ENCODE measurements at regions not wholly inside any gene's neighbourhood (a gene's known extent, or its start where the extent isn't known, plus 50 kb on each side); places are given as distances from the start of the nearest gene placed in this dataset.

DNA sequence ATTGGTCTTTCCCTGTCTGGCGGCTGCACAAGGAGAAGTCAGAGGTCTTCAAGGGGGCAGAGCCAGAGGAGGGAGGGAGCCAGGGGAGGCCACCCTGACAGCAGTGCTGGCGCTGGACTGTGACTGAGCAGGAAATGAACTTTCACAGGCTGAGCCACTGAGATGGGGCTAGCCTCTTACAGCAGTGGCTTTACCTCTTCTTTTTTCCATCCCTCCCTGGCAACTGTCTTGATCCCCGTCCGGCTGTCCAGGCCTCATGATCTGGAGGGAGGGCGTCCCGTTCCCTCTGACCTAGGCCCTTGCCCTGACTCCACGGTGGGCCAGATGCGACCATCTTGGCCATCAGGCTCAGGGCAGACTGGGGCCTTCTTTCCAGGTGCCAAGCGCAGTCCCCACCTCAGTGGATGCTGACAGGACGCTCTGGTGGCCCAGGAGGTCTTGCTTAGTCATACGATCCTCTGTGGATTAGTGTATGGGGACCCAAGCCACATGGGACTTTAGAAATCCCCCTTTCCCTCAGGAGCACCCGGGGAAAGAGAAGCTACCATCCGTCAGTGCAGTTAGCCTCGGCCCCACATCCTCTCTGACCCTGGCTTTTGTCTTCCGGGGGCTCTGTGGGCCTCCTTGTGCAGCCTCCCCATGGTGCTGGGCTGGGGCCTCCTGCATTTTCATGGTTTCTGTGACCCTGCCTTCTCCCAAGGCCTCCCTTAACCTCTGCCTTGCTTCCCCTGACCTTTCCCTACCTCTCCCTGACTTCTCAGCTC lies 57.4 kb upstream of the CCDC167 start:
- no peak for DNase-seq (ENCODE audit: low read depth in 1 of 2, low spot score in 1 of 2)

- no peak for DNase-seq (ENCODE audit: low read depth in 1 of 2, low spot score in 1 of 2)
These were observed 55.5 kb upstream of the CCDC167 start for GRCh38 chr6:37555040-37555781.

GRCh38 chr6:37554480-37554819 lies 54.8 kb upstream of the CCDC167 start:
- no peak for DNase-seq (ENCODE audit: low read depth in 1 of 2, low spot score in 1 of 2)

DNA sequence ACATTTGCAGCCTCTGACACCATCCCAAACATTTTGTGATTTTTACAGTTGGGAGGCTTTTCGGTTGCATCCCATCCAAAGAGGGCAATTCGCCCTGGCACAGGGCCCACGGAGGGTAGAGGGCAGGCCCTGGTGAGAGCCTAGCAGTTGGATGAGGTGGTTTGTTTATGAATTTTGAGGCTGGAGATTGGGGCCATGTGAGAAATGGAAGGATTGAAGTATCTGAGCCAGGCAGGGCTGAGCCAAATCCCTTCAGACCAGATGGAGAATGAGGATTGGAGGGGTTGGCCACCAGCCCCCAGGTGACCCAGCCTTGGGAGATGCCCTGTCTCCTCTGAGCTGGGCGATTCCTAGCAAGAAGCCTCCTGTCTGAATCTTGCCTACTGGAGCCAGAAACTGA lies 52.6 kb upstream of the CCDC167 start:
- no peak for DNase-seq (ENCODE audit: low read depth in 1 of 2, low spot score in 1 of 2)

- DNase-seq (ENCODE audit: low read depth in 1 of 2, low spot score in 1 of 2) = no peak
These were observed 52.2 kb upstream of the CCDC167 start for GRCh38 chr6:37551867-37552266.

DNA sequence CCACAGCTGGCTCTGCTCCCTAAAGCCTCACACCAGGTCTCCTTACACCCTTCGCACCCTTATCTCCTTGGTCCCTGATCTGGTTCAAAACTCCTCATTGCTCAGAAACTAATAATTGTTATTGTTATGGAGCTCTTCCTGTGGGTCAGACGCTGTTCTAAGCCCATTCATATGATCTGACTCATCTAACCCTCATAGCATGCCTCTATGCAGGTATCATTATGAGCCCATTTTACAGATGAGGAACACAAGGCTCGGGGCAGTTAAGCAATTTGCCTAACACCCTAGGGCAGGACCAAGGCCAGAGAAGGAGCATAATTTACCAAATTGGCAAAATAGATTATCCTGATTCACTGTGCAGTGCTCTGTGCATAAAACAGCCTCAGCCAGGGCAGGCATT lies 51.8 kb upstream of the CCDC167 start:
- no peak for DNase-seq (ENCODE audit: low read depth in 1 of 2, low spot score in 1 of 2)

- no peak for DNase-seq (ENCODE audit: low read depth in 1 of 2, low spot score in 1 of 2)
These were observed 51.3 kb upstream of the CCDC167 start for GRCh38 chr6:37551002-37551401.

- DNase-seq (ENCODE audit: low read depth in 1 of 2, low spot score in 1 of 2) = no peak
These were observed 50.6 kb upstream of the CCDC167 start for GRCh38 chr6:37550191-37550831.

GRCh38 chr6:37549558-37549957 lies 49.9 kb upstream of the CCDC167 start:
- no peak for DNase-seq (ENCODE audit: low read depth in 1 of 2, low spot score in 1 of 2)

All from stimulated activated CD4-positive, alpha-beta T cell treated with anti-CD3 and anti-CD28 coated beads, Interleukin-15, amount 100 ng/mL, for 1 hour (primary cell).